Caco-2 (cell line): ENCODE measurements at regions not wholly inside any gene's neighbourhood (a gene's known extent, or its start where the extent isn't known, plus 50 kb on each side); places are given as distances from the start of the nearest gene placed in this dataset.

ENCODE experiments used
- BruUV-seq: library from RNA; stranded (reverse); fragments of 400-500 nt; replicated peaks from 2 replicates; lab custom pipeline; 2021; lab: Mats Ljungman, UMichigan
- CTCF ChIA-PET: fragments of 300-600 bp; sonication (Branson Sonifier 250); formaldehyde crosslinking; loops from one replicate; lab custom pipeline; 2022; ENCODE audit warnings: antibody characterized with exemption; lab: Charles Lee
- POLR2A ChIA-PET: fragments of 300-600 bp; sonication (Branson Sonifier 250); formaldehyde crosslinking; loops from one replicate; lab custom pipeline; 2022; ENCODE audit warnings: antibody characterized with exemption; lab: Charles Lee
- DNase-seq, 2 experiments: peaks; one replicate each; pipeline versions ENCODE4 v3.0.0 to v3.0.0-alpha.2; 2020 to 2022
- H3K27me3 ChIP-seq: replicated peaks from 2 replicates; pipeline ENCODE4 v1.6.0; 2011; ENCODE audit warnings: low read length; ENCODE audit not compliant: control insufficient read depth, insufficient read depth
- H3K36me3 ChIP-seq: 2 replicates; pipeline ENCODE4 v1.5.1; 2011; ENCODE audit warnings: low read length; ENCODE audit not compliant: control insufficient read depth, insufficient read depth
- H3K4me1 ChIP-seq: fragments of 250-450 bp; sonication (Bioruptor Pico); 2 replicates; pipeline ENCODE4 v1.5.1; 2020; ENCODE audit warnings: mild to moderate bottlenecking
- H3K4me3 ChIP-seq: 2 replicates; pipeline ENCODE4 v1.5.1; 2011; ENCODE audit warnings: low read depth, mild to moderate bottlenecking, control low read depth, low read length
- H3K9me3 ChIP-seq: fragments of 250-450 bp; sonication (Bioruptor Pico); 2 replicates; pipeline ENCODE4 v1.5.1; 2020; ENCODE audit warnings: mild to moderate bottlenecking, moderate library complexity
- H3K27ac Mint-ChIP-seq: one replicate; pipeline ENCODE4 v1.8.0; 2022; ENCODE audit warnings: mixed read lengths; ENCODE audit not compliant: unreplicated experiment
- H3K27me3 Mint-ChIP-seq: one replicate; pipeline ENCODE4 v1.8.0; 2022; ENCODE audit warnings: mixed read lengths; ENCODE audit not compliant: insufficient read depth, unreplicated experiment
- H3K36me3 Mint-ChIP-seq: one replicate; pipeline ENCODE4 v1.8.0; 2022; ENCODE audit warnings: mild to moderate bottlenecking, mixed read lengths; ENCODE audit not compliant: insufficient read depth, unreplicated experiment
- H3K4me1 Mint-ChIP-seq: one replicate; pipeline ENCODE4 v1.8.0; 2022; ENCODE audit warnings: low read depth, mixed read lengths; ENCODE audit not compliant: unreplicated experiment
- H3K4me3 Mint-ChIP-seq: one replicate; pipeline ENCODE4 v1.8.0; 2022; ENCODE audit warnings: mild to moderate bottlenecking, moderate library complexity, mixed read lengths; ENCODE audit not compliant: unreplicated experiment
- H3K9me3 Mint-ChIP-seq: one replicate; pipeline ENCODE4 v1.8.0; 2022; ENCODE audit warnings: mixed read lengths; ENCODE audit not compliant: unreplicated experiment
- CTCF ChIP-seq, 2 experiments: fragments of 200-600 bp in 1 of 2; IDR thresholded peaks; 1 replicate in 1 of 2; 2 replicates in 1 of 2; pipeline versions ENCODE4 v1.5.1 to v1.8.0; 2011 to 2022; ENCODE audit warnings: antibody characterized with exemption in 1 of 2, control low read depth in 1 of 2, inconsistent platforms in 1 of 2, low read depth in 1 of 2, low read length in 1 of 2, mild to moderate bottlenecking in 1 of 2, moderate library complexity in 1 of 2; ENCODE audit not compliant: insufficient read depth in 1 of 2, severe bottlenecking in 1 of 2, unreplicated experiment in 1 of 2
- intact Hi-C: fragments of 100-400 bp; cut with micrococcal nuclease; formaldehyde crosslinking; loops from one replicate; pipeline ENCODE4 v1.10.0; 2022; ENCODE audit not compliant: unreplicated experiment

GRCh38 chr2:43038696-43039094, 187.7 kb downstream of the ZFP36L2 start:
- H3K9me3 Mint-ChIP-seq = no peaks in the 10 kb centered on the region

GRCh38 chr2:43038034-43038695, 188.2 kb downstream of the ZFP36L2 start:
- H3K27me3 ChIP-seq = no peaks in the 10 kb centered on the region
- Mint-ChIP-seq H3K36me3 (peaks cover 13% of the 10 kb centered on the region), H3K4me1 (peaks cover 45% of the 10 kb centered on the region), H3K4me3 (peak overlapping the region; percentile 43), H3K27me3 (no peaks in the 10 kb centered on the region), H3K27ac (peak overlapping the region; percentile 99), H3K9me3 (no peaks in the 10 kb centered on the region)
- H3K36me3 ChIP-seq = no peaks in the 10 kb centered on the region
- no peak for TF ChIP-seq CTCF (IDR thresholded peaks at IDR 0.05; ENCODE audit: insufficient read depth in 1 of 2, low read depth in 1 of 2, low read length in 1 of 2, severe bottlenecking in 1 of 2, unreplicated experiment in 1 of 2)
- ChIA-PET CTCF (interaction anchor here (0.7 to 1.2 kb wide), 2 partner anchors 14 to 425 kb away, joined by 4 read pairs; no protein-coding TSS in a partner anchor), POLR2A (no interaction called here)
- no TSS peak for BruUV-seq
- intact Hi-C loops = loop anchor here (1.0 kb wide), 1 partner anchor 63 kb away; no protein-coding TSS in a partner anchor
- peak; percentile 79 to 94 for DNase-seq
- H3K9me3 ChIP-seq = no peaks in the 10 kb centered on the region
- no peak overlapping the region for H3K4me3 ChIP-seq
- H3K4me1 ChIP-seq = peaks cover 69% of the 10 kb centered on the region

More at GRCh38 chr2:43038696-43039094, 187.7 kb downstream of the ZFP36L2 start:
- Histone ChIP-seq H3K27me3 (no peaks in the 10 kb centered on the region), H3K4me1 (peaks cover 74% of the 10 kb centered on the region), H3K4me3 (no peak overlapping the region), H3K36me3 (no peaks in the 10 kb centered on the region), H3K9me3 (no peaks in the 10 kb centered on the region)
- H3K27me3 Mint-ChIP-seq = no peaks in the 10 kb centered on the region
- DNase-seq = no peak
- H3K4me3 Mint-ChIP-seq = peak overlapping the region; percentile 43
- H3K36me3 Mint-ChIP-seq = peaks cover 13% of the 10 kb centered on the region
- H3K4me1 Mint-ChIP-seq = peaks cover 48% of the 10 kb centered on the region
- ChIA-PET CTCF (interaction anchor here (0.6 kb wide), 1 partner anchor 379 kb away, joined by 3 read pairs; no protein-coding TSS in a partner anchor), POLR2A (no interaction called here)
- TF ChIP-seq CTCF (IDR thresholded peaks at IDR 0.05; ENCODE audit: insufficient read depth in 1 of 2, low read depth in 1 of 2, low read length in 1 of 2, severe bottlenecking in 1 of 2, unreplicated experiment in 1 of 2) = no peak
- H3K27ac Mint-ChIP-seq = peak overlapping the region; percentile 99
- BruUV-seq = no TSS peak
- intact Hi-C loops = loop anchor here (1.0 kb wide), 1 partner anchor 63 kb away; no protein-coding TSS in a partner anchor

GRCh38 chr2:43035922-43036321, 190.5 kb downstream of the ZFP36L2 start:
- intact Hi-C loops = no loop called here
- H3K36me3 Mint-ChIP-seq = peaks cover 7% of the 10 kb centered on the region
- POLR2A ChIA-PET = no interaction called here
- TF ChIP-seq CTCF (IDR thresholded peaks at IDR 0.05; ENCODE audit: insufficient read depth in 1 of 2, low read depth in 1 of 2, low read length in 1 of 2, severe bottlenecking in 1 of 2, unreplicated experiment in 1 of 2) = no peak
- no peaks in the 10 kb centered on the region for H3K27me3 ChIP-seq
- H3K27me3 Mint-ChIP-seq = no peaks in the 10 kb centered on the region
- BruUV-seq = no TSS peak
- H3K9me3 Mint-ChIP-seq = no peaks in the 10 kb centered on the region
- H3K4me3 Mint-ChIP-seq = no peak overlapping the region
- CTCF ChIA-PET = no interaction called here
- H3K36me3 ChIP-seq = no peaks in the 10 kb centered on the region
- H3K9me3 ChIP-seq = no peaks in the 10 kb centered on the region
- peaks cover 34% of the 10 kb centered on the region for H3K4me1 Mint-ChIP-seq
- no peak overlapping the region for H3K27ac Mint-ChIP-seq
- H3K4me1 ChIP-seq = peaks cover 55% of the 10 kb centered on the region
- H3K4me3 ChIP-seq = no peak overlapping the region
- no peak for DNase-seq
